Mucosa of descending colon (tissue), 3 donors: ENCODE measurements at regions not wholly inside any gene's neighbourhood (a gene's known extent, or its start where the extent isn't known, plus 50 kb on each side); places are given as distances from the start of the nearest gene placed in this dataset.

Experiments
- ATAC-seq: fragments of 200-7000 bp; cut with Tn5 transposase; one replicate; pipeline ENCODE4 v1.9.1; 2020; ENCODE audit warnings: mild to moderate bottlenecking, moderate library complexity
- DNase-seq, 3 donors: peaks; one replicate each; pipeline ENCODE4 v3.0.0-alpha.2; 2020
- H3K36me3 ChIP-seq: fragments of 200-600 bp; one replicate; pipeline ENCODE4 v1.8.0; 2021; ENCODE audit warnings: low read depth, mild to moderate bottlenecking
- H3K4me1 ChIP-seq: fragments of 200-600 bp; one replicate; pipeline ENCODE4 v1.8.0; 2021; ENCODE audit warnings: low read depth, mild to moderate bottlenecking
- H3K4me3 ChIP-seq: fragments of 200-600 bp; one replicate; pipeline ENCODE4 v1.8.0; 2021; ENCODE audit warnings: mild to moderate bottlenecking
- H3K9me3 ChIP-seq: fragments of 200-600 bp; one replicate; pipeline ENCODE4 v1.8.0; 2021; ENCODE audit warnings: mild to moderate bottlenecking
- intact Hi-C, 2 donors: fragments of 100-400 bp; cut with DNase I in 1 of 2; cut with micrococcal nuclease in 1 of 2; formaldehyde crosslinking; loops; one replicate each; pipeline versions ENCODE4 v1.11.0 to v1.11.1; 2022; cut with DNase I, micrococcal nuclease
- TF ChIP-seq, protein P1 (sequence below): fragments of 200-600 bp; IDR thresholded peaks from one replicate; pipeline ENCODE4 v1.8.0; 2022; ENCODE audit warnings: antibody characterized with exemption, mild to moderate bottlenecking
- donor health status: DM: no; HTN: no; CAD: no; lungs with moderate emphysema.
- donor health status: DM: no; HTN: no; CAD: no.
- donor health status: DM: no; HTN: yes; CAD: no.

GRCh38 chr2:122980671-122981070 lies 1044.4 kb upstream of the CNTNAP5 start:
- DNase-seq (no peak), ATAC-seq (no peak)
- Histone ChIP-seq H3K9me3 (peaks cover 9% of the 10 kb centered on the region), H3K36me3 (no peaks in the 10 kb centered on the region), H3K4me1 (no peaks in the 10 kb centered on the region), H3K4me3 (no peak overlapping the region)
- TF ChIP-seq, protein P1, sequence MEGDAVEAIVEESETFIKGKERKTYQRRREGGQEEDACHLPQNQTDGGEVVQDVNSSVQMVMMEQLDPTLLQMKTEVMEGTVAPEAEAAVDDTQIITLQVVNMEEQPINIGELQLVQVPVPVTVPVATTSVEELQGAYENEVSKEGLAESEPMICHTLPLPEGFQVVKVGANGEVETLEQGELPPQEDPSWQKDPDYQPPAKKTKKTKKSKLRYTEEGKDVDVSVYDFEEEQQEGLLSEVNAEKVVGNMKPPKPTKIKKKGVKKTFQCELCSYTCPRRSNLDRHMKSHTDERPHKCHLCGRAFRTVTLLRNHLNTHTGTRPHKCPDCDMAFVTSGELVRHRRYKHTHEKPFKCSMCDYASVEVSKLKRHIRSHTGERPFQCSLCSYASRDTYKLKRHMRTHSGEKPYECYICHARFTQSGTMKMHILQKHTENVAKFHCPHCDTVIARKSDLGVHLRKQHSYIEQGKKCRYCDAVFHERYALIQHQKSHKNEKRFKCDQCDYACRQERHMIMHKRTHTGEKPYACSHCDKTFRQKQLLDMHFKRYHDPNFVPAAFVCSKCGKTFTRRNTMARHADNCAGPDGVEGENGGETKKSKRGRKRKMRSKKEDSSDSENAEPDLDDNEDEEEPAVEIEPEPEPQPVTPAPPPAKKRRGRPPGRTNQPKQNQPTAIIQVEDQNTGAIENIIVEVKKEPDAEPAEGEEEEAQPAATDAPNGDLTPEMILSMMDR = no peak
- intact Hi-C loops = no loop called here

DNA sequence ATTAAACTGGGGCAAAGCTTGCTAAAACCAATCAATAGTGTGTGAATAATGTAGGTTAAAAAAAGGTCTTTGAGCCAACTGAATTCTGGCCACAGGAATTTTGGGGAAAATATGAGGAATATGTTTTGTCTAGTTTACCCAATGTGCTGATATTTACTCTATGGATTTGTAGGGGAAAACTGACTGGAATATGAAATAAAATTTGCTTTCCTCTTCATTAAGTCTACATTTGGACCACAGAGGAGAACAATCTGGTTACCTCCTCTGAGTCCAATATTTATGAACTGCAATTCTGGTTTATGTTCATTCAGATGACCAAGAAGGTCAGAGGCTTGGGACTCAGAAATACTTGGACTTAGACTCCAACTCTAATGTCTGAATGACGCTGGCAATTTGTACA lies 1042.2 kb upstream of the CNTNAP5 start:
- Histone ChIP-seq H3K36me3 (no peaks in the 10 kb centered on the region), H3K9me3 (peaks cover 9% of the 10 kb centered on the region), H3K4me1 (no peaks in the 10 kb centered on the region), H3K4me3 (no peak overlapping the region)
- intact Hi-C loops = no loop called here
- DNase-seq = no peak
- no peak for ATAC-seq
- TF ChIP-seq, protein P1 = no peak

DNA sequence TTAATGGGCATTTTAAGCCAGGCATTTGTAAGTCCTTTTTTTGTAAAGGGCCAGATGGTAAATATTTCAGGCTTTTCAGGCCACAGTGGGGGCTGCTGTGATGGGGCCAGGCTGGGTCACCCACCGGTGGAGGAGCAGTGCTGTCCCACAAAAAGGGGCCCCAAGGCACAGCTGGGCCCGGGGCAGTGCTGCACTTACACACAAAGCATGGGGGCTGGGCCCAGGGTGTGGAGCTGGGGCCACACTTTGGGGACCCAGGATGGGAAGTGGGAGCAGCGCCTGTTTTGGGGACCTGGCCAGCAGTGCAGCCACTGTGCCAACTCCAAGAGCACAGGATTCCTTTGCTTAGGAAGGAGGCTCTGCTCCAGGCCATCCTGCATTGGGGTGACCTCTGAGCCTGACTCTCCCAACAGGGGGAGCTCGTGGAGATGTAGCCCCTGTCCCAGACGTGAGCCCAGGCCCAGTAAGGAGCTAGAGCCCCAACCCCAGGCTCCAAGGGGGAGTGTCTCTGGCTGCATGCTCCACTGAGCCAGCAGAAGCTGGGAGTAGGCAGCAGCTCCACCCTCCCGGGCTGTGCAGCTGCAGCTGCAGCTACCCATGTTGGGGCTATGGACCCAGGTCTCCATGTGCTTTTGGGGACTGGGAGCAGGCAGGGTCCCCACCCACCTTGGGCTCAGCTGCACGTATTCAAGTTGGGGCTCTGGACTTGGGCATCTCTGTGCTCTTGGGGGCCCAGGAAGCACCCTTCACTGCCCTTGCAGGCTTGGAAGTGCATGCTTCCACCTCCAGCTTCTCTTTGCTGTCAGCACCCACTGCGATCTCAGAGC lies 1036.5 kb upstream of the CNTNAP5 start:
- H3K36me3 ChIP-seq = no peaks in the 10 kb centered on the region
- no peak overlapping the region for H3K4me3 ChIP-seq
- TF ChIP-seq, protein P1 = no peak
- ATAC-seq (no peak), DNase-seq (no peak)
- no peaks in the 10 kb centered on the region for H3K4me1 ChIP-seq
- peaks cover 13% of the 10 kb centered on the region for H3K9me3 ChIP-seq
- intact Hi-C loops = no loop called here

DNA sequence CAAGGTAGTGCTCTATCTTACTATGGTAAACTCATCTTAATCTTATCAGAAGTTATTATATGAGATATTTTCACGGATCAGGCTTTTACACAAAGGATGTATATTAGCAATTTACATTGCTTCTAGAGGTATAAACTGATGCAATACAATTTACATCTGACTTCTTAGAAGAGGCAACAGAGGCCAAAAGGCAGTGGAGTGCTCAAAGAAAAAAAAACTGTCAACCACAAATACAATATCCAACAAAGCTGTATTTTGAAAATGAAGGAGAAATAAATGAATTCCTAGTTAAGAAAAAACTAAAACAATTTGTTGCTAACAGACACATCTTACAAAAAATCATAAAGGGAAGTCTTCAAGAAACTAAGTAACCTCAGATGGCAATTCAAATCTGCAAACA lies 1031.5 kb upstream of the CNTNAP5 start:
- ATAC-seq (no peak), DNase-seq (no peak)
- intact Hi-C loops = no loop called here
- Histone ChIP-seq H3K36me3 (no peaks in the 10 kb centered on the region), H3K9me3 (peaks cover 16% of the 10 kb centered on the region), H3K4me1 (no peaks in the 10 kb centered on the region), H3K4me3 (no peak overlapping the region)
- TF ChIP-seq, protein P1 = no peak

DNA sequence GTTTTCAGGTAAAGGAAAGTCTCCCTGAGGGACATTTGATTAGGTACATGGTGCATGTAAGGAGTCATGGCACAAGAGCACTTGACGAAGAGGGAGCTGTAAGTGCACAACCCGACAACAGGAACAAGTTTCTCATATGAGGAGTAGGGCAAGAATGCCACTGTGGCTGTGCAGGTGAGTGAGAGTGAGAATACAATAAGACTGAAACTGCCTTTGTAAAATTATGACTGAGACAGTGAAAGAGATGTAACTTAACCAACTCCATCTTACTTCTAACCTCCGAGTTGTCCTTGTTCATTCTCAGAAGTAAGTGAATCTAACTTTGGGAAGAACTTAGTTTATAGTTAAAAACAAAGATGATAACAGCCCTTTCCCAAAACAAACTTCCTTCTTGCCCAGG lies 1025.8 kb upstream of the CNTNAP5 start:
- Histone ChIP-seq H3K36me3 (no peaks in the 10 kb centered on the region), H3K4me3 (no peak overlapping the region), H3K9me3 (peaks cover 6% of the 10 kb centered on the region), H3K4me1 (no peaks in the 10 kb centered on the region)
- intact Hi-C loops = no loop called here
- TF ChIP-seq, protein P1 = no peak
- DNase-seq (no peak), ATAC-seq (no peak)
